H1 (cell line): ENCODE measurements at regions not wholly inside any gene's neighbourhood (a gene's known extent, or its start where the extent isn't known, plus 50 kb on each side); places are given as distances from the start of the nearest gene placed in this dataset.

ENCODE experiments used
- BACH1 ChIP-seq: IDR thresholded peaks from 2 replicates; pipeline ENCODE4 v1.6.1; 2012; ENCODE audit warnings: low read length, improper control_type of control experiment
- RFX5 ChIP-seq: IDR thresholded peaks from 2 replicates; pipeline ENCODE4 v1.6.1; 2011; ENCODE audit warnings: low read depth, low read length, improper control_type of control experiment, borderline replicate concordance
- ZNF274 ChIP-seq: IDR thresholded peaks from 2 replicates; pipeline ENCODE4 v1.7.0; 2012; ENCODE audit warnings: low read length, borderline replicate concordance; ENCODE audit errors: extremely low read depth
- TF ChIP-seq, protein P1 (sequence below), 3 experiments: IDR thresholded peaks; 1 replicate in 2 of 3; 2 replicates in 1 of 3; pipeline versions ENCODE4 v1.5.1 to v1.6.1; 2011; ENCODE audit warnings: low read length in 3 of 3, mild to moderate bottlenecking in 3 of 3, inconsistent platforms in 2 of 3, low read depth in 1 of 3, moderate library complexity in 1 of 3; ENCODE audit not compliant: insufficient read depth in 1 of 3; ENCODE audit errors: control extremely low read depth in 1 of 3

- TF ChIP-seq ZNF274 (no peak), RFX5 (no peak), BACH1 (no peak)
- TF ChIP-seq, protein P1, sequence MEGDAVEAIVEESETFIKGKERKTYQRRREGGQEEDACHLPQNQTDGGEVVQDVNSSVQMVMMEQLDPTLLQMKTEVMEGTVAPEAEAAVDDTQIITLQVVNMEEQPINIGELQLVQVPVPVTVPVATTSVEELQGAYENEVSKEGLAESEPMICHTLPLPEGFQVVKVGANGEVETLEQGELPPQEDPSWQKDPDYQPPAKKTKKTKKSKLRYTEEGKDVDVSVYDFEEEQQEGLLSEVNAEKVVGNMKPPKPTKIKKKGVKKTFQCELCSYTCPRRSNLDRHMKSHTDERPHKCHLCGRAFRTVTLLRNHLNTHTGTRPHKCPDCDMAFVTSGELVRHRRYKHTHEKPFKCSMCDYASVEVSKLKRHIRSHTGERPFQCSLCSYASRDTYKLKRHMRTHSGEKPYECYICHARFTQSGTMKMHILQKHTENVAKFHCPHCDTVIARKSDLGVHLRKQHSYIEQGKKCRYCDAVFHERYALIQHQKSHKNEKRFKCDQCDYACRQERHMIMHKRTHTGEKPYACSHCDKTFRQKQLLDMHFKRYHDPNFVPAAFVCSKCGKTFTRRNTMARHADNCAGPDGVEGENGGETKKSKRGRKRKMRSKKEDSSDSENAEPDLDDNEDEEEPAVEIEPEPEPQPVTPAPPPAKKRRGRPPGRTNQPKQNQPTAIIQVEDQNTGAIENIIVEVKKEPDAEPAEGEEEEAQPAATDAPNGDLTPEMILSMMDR (IDR thresholded peaks at IDR 0.05; ENCODE audit: control extremely low read depth in 1 of 3, insufficient read depth in 1 of 3, low read depth in 1 of 3, low read length in 3 of 3): no peak
These were observed 102.0 kb upstream of the FOXN3 start for GRCh38 chr14:89519040-89519439.
